Smooth muscle cell (in vitro differentiated cells): ENCODE measurements at regions not wholly inside any gene's neighbourhood (a gene's known extent, or its start where the extent isn't known, plus 50 kb on each side); places are given as distances from the start of the nearest gene placed in this dataset.

Experiments used
- DNase-seq: peaks from one replicate; lab custom pipeline; 2025; ENCODE audit not compliant: unreplicated experiment; lab: John Stamatoyannopoulos, UW
- H2AFZ ChIP-seq: fragments of 200-600 bp; sonication (generic); 2 replicates; pipeline ENCODE4 v1.6.0; 2016; ENCODE audit warnings: antibody characterized with exemption, low read depth, mild to moderate bottlenecking
- H3F3A ChIP-seq: fragments of 200-600 bp; sonication (generic); 2 replicates; pipeline ENCODE4 v1.6.0; 2017; ENCODE audit warnings: antibody characterized with exemption, low read depth
- H3K27ac ChIP-seq: fragments of 200-600 bp; sonication (generic); 2 replicates; pipeline ENCODE4 v1.5.1; 2016; ENCODE audit warnings: low read depth, mild to moderate bottlenecking
- H3K27me3 ChIP-seq: fragments of 200-600 bp; sonication (generic); 2 replicates; pipeline ENCODE4 v1.6.1; 2016; ENCODE audit warnings: low read depth, mild to moderate bottlenecking
- H3K36me3 ChIP-seq: fragments of 200-600 bp; sonication (generic); 2 replicates; pipeline ENCODE4 v1.5.1; 2016; ENCODE audit warnings: low read depth
- H3K4me1 ChIP-seq: fragments of 200-600 bp; sonication (generic); 2 replicates; pipeline ENCODE4 v1.5.1; 2016; ENCODE audit warnings: low read depth
- H3K4me2 ChIP-seq: fragments of 200-600 bp; sonication (generic); 2 replicates; pipeline ENCODE4 v1.6.0; 2016; ENCODE audit warnings: mild to moderate bottlenecking
- H3K4me3 ChIP-seq: fragments of 200-600 bp; sonication (generic); 2 replicates; pipeline ENCODE4 v1.5.1; 2016; ENCODE audit warnings: mild to moderate bottlenecking
- H3K79me2 ChIP-seq: fragments of 200-600 bp; sonication (generic); 2 replicates; pipeline ENCODE4 v1.6.0; 2016; ENCODE audit warnings: low read depth, mild to moderate bottlenecking
- H3K9ac ChIP-seq: fragments of 200-600 bp; sonication (generic); 2 replicates; pipeline ENCODE4 v1.6.0; 2016; ENCODE audit warnings: low read depth
- H3K9me3 ChIP-seq: fragments of 200-600 bp; sonication (generic); replicated peaks from 2 replicates; pipeline ENCODE4 v1.5.1; 2016; ENCODE audit warnings: low read depth
- H4K20me1 ChIP-seq: fragments of 200-600 bp; sonication (generic); 2 replicates; pipeline ENCODE4 v1.6.0; 2016; ENCODE audit warnings: low read depth
- CTCF ChIP-seq: fragments of 200-600 bp; sonication (generic); IDR thresholded peaks from 2 replicates; pipeline ENCODE4 v1.5.1; 2017; ENCODE audit warnings: borderline replicate concordance, mild to moderate bottlenecking, antibody characterized with exemption; ENCODE audit not compliant: insufficient read depth, poor library complexity, severe bottlenecking
- WGBS: methylation state at CpG from one replicate; pipeline ENCODE4 v1.1.7; 2016; ENCODE audit warnings: low lambda C conversion rate; 5-methylcytosine and 5-hydroxymethylcytosine counted together

GRCh38 chr6:40074306-40075055 lies 140.2 kb upstream of the MOCS1 start:
- Histone ChIP-seq H3K36me3 (no peaks in the 10 kb centered on the region), H3K4me2 (no peak overlapping the region), H3K79me2 (no peaks in the 10 kb centered on the region), H3K27ac (no peak overlapping the region), H3K4me1 (peaks cover 3% of the 10 kb centered on the region), H3K27me3 (no peaks in the 10 kb centered on the region), H3K9me3 (no peaks in the 10 kb centered on the region), H3F3A (no peaks in the 10 kb centered on the region), H2AFZ (no peak overlapping the region), H4K20me1 (no peaks in the 10 kb centered on the region), H3K9ac (no peak overlapping the region), H3K4me3 (no peak overlapping the region)
- WGBS: 77% methylated on average over 8 of the region's 8 CpGs
- no peak for TF ChIP-seq CTCF
- DNase-seq: no peak

- Histone ChIP-seq H3K27me3 (no peaks in the 10 kb centered on the region), H3K9ac (no peak overlapping the region), H4K20me1 (no peaks in the 10 kb centered on the region), H3K4me1 (no peaks in the 10 kb centered on the region), H3K79me2 (no peaks in the 10 kb centered on the region), H3K27ac (no peak overlapping the region), H3K9me3 (no peaks in the 10 kb centered on the region), H3K36me3 (no peaks in the 10 kb centered on the region), H3K4me2 (no peak overlapping the region), H3F3A (no peaks in the 10 kb centered on the region), H2AFZ (no peak overlapping the region), H3K4me3 (no peak overlapping the region)
- DNase-seq: no peak
- TF ChIP-seq CTCF: no peak
Measured at GRCh38 chr6:40066372-40066771, 132.1 kb upstream of the MOCS1 start.

- no peaks in the 10 kb centered on the region for H3K36me3 ChIP-seq
- no peak overlapping the region for H2AFZ ChIP-seq
- H3K4me2 ChIP-seq: no peak overlapping the region
- H3K9ac ChIP-seq: no peak overlapping the region
- H3K4me3 ChIP-seq: no peak overlapping the region
- H3F3A ChIP-seq: no peaks in the 10 kb centered on the region
- TF ChIP-seq CTCF: no peak
- no peaks in the 10 kb centered on the region for H3K79me2 ChIP-seq
- no peaks in the 10 kb centered on the region for H3K9me3 ChIP-seq
- H3K4me1 ChIP-seq: no peaks in the 10 kb centered on the region
- DNase-seq: no peak
- no peaks in the 10 kb centered on the region for H3K27me3 ChIP-seq
- no peaks in the 10 kb centered on the region for H4K20me1 ChIP-seq
- WGBS: 86% methylated on average over 1 of the region's 1 CpG
- H3K27ac ChIP-seq: no peak overlapping the region
Measured at GRCh38 chr6:40056865-40057264, 122.6 kb upstream of the MOCS1 start.

GRCh38 chr6:40054602-40055001 lies 120.3 kb upstream of the MOCS1 start:
- Histone ChIP-seq H3F3A (no peaks in the 10 kb centered on the region), H3K79me2 (no peaks in the 10 kb centered on the region), H3K27me3 (no peaks in the 10 kb centered on the region), H3K36me3 (no peaks in the 10 kb centered on the region), H2AFZ (no peak overlapping the region), H3K4me1 (no peaks in the 10 kb centered on the region), H3K9me3 (no peaks in the 10 kb centered on the region), H4K20me1 (no peaks in the 10 kb centered on the region), H3K27ac (no peak overlapping the region), H3K9ac (no peak overlapping the region), H3K4me3 (no peak overlapping the region), H3K4me2 (no peak overlapping the region)
- no peak for TF ChIP-seq CTCF
- no peak for DNase-seq
